ENCODE measurements at regions not wholly inside any gene's neighbourhood (a gene's known extent, or its start where the extent isn't known, plus 50 kb on each side); places are given as distances from the start of the nearest gene placed in this dataset.

GRCh38 chr6:147903931-147904330 lies 395.4 kb downstream of the SAMD5 start:
- no peak for TF ChIP-seq KDM1A (IDR thresholded peaks at IDR 0.05; ENCODE audit: low read depth)
- H3K4me2 ChIP-seq: no peak overlapping the region
- ChIA-PET CTCF (no interaction called here), POLR2A (no interaction called here)
- ATAC-seq: no peak
- no peaks in the 10 kb centered on the region for H3K9me3 ChIP-seq
- H3K4me3 ChIP-seq: no peak overlapping the region
- H3K27ac ChIP-seq: no peak overlapping the region
- FAIRE-seq: no peak
- no peaks in the 10 kb centered on the region for H3K4me1 ChIP-seq
- WGBS (ENCODE audit: missing lambda C conversion rate): 68% methylated on average over 2 of the region's 2 CpGs
- DNase-seq (ENCODE audit: low read depth in 1 of 2, low spot score in 1 of 2): no peak

- DNase-seq (ENCODE audit: low read depth in 1 of 2, low spot score in 1 of 2) (no peak), FAIRE-seq (no peak), ATAC-seq (no peak)
- 70% methylated on average over 4 of the region's 4 CpGs for WGBS (ENCODE audit: missing lambda C conversion rate)
- Histone ChIP-seq H3K27ac (no peak overlapping the region), H3K4me2 (no peak overlapping the region), H3K4me3 (no peak overlapping the region), H3K9me3 (no peaks in the 10 kb centered on the region), H3K4me1 (no peaks in the 10 kb centered on the region)
- ChIA-PET POLR2A (no interaction called here), CTCF (interaction anchor here (0.6 kb wide), 1 partner anchor 398 kb away, joined by 3 read pairs; no protein-coding TSS in a partner anchor)
- no peak for TF ChIP-seq ZC3H11A (IDR thresholded peaks at IDR 0.05)
- no peak for TF ChIP-seq FOSB (CRISPR knock-in tag; IDR thresholded peaks at IDR 0.05)
- TF ChIP-seq ZNF302 (CRISPR knock-in tag; IDR thresholded peaks at IDR 0.05): no peak
- TF ChIP-seq CEBPB (IDR thresholded peaks at IDR 0.05): no peak
- TF ChIP-seq, protein P1, sequence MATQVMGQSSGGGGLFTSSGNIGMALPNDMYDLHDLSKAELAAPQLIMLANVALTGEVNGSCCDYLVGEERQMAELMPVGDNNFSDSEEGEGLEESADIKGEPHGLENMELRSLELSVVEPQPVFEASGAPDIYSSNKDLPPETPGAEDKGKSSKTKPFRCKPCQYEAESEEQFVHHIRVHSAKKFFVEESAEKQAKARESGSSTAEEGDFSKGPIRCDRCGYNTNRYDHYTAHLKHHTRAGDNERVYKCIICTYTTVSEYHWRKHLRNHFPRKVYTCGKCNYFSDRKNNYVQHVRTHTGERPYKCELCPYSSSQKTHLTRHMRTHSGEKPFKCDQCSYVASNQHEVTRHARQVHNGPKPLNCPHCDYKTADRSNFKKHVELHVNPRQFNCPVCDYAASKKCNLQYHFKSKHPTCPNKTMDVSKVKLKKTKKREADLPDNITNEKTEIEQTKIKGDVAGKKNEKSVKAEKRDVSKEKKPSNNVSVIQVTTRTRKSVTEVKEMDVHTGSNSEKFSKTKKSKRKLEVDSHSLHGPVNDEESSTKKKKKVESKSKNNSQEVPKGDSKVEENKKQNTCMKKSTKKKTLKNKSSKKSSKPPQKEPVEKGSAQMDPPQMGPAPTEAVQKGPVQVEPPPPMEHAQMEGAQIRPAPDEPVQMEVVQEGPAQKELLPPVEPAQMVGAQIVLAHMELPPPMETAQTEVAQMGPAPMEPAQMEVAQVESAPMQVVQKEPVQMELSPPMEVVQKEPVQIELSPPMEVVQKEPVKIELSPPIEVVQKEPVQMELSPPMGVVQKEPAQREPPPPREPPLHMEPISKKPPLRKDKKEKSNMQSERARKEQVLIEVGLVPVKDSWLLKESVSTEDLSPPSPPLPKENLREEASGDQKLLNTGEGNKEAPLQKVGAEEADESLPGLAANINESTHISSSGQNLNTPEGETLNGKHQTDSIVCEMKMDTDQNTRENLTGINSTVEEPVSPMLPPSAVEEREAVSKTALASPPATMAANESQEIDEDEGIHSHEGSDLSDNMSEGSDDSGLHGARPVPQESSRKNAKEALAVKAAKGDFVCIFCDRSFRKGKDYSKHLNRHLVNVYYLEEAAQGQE (IDR thresholded peaks at IDR 0.05): no peak
- TF ChIP-seq, protein P2, sequence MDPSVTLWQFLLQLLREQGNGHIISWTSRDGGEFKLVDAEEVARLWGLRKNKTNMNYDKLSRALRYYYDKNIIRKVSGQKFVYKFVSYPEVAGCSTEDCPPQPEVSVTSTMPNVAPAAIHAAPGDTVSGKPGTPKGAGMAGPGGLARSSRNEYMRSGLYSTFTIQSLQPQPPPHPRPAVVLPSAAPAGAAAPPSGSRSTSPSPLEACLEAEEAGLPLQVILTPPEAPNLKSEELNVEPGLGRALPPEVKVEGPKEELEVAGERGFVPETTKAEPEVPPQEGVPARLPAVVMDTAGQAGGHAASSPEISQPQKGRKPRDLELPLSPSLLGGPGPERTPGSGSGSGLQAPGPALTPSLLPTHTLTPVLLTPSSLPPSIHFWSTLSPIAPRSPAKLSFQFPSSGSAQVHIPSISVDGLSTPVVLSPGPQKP (IDR thresholded peaks at IDR 0.05; ENCODE audit: low read depth, low read length): no peak
- no peak for TF ChIP-seq HOXB5 (CRISPR knock-in tag; IDR thresholded peaks at IDR 0.05)
- TF ChIP-seq, protein P3, sequence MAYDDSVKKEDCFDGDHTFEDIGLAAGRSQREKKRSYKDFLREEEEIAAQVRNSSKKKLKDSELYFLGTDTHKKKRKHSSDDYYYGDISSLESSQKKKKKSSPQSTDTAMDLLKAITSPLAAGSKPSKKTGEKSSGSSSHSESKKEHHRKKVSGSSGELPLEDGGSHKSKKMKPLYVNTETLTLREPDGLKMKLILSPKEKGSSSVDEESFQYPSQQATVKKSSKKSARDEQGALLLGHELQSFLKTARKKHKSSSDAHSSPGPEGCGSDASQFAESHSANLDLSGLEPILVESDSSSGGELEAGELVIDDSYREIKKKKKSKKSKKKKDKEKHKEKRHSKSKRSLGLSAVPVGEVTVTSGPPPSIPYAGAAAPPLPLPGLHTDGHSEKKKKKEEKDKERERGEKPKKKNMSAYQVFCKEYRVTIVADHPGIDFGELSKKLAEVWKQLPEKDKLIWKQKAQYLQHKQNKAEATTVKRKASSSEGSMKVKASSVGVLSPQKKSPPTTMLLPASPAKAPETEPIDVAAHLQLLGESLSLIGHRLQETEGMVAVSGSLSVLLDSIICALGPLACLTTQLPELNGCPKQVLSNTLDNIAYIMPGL (CRISPR knock-in tag; IDR thresholded peaks at IDR 0.05; ENCODE audit: borderline replicate concordance): no peak
- TF ChIP-seq ESRRA (IDR thresholded peaks at IDR 0.05; ENCODE audit: borderline replicate concordance, low read length): no peak
- TF ChIP-seq, protein P4, sequence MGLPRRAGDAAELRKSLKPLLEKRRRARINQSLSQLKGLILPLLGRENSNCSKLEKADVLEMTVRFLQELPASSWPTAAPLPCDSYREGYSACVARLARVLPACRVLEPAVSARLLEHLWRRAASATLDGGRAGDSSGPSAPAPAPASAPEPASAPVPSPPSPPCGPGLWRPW (IDR thresholded peaks at IDR 0.05): no peak
- TF ChIP-seq NR3C1 (IDR thresholded peaks at IDR 0.05): no peak
- no peak for TF ChIP-seq MAFK (IDR thresholded peaks at IDR 0.05; ENCODE audit: partially characterized antibody)
- TF ChIP-seq FOSL2 (IDR thresholded peaks at IDR 0.05): no peak
- TF ChIP-seq FOSL2 (CRISPR knock-in tag; IDR thresholded peaks at IDR 0.05): no peak
- no peak for TF ChIP-seq CTCF (IDR thresholded peaks at IDR 0.05)
Measured at GRCh38 chr6:147904416-147904815, 395.9 kb downstream of the SAMD5 start.
